OCI-LY7 (cell line): ENCODE measurements at regions not wholly inside any gene's neighbourhood (a gene's known extent, or its start where the extent isn't known, plus 50 kb on each side); places are given as distances from the start of the nearest gene placed in this dataset.

Experiments
- BruUV-seq: library from RNA; stranded (reverse); fragments of 400-500 nt; replicated peaks from 2 replicates; lab custom pipeline; 2021; lab: Mats Ljungman, UMichigan
- CTCF ChIA-PET: fragments of 300-600 bp; sonication (Branson Sonifier 250); formaldehyde crosslinking; loops from one replicate; lab custom pipeline; 2022; ENCODE audit warnings: antibody characterized with exemption; ENCODE audit not compliant: unreplicated experiment; lab: Charles Lee
- POLR2A ChIA-PET: fragments of 300-600 bp; sonication (Branson Sonifier 250); formaldehyde crosslinking; loops from one replicate; lab custom pipeline; 2022; ENCODE audit warnings: antibody characterized with exemption; lab: Charles Lee
- DNase-seq: peaks from one replicate; pipeline ENCODE4 v3.0.0-alpha.2; 2015; ENCODE audit warnings: low spot score
- H2AFZ ChIP-seq: fragments of 200-600 bp; sonication (generic), shearing (Covaris generic); 2 replicates; pipeline ENCODE4 v1.6.1; 2014; ENCODE audit warnings: mild to moderate bottlenecking, antibody characterized with exemption, low read length, moderate library complexity
- H3K27ac ChIP-seq: fragments of 200-600 bp; sonication (generic); 2 replicates; pipeline ENCODE4 v1.5.1; 2014; ENCODE audit warnings: mixed run types, low read depth, mild to moderate bottlenecking, moderate library complexity, low read length, inconsistent platforms; ENCODE audit not compliant: poor library complexity, severe bottlenecking
- H3K36me3 ChIP-seq: fragments of 200-600 bp; sonication (generic); 2 replicates; pipeline ENCODE4 v1.6.1; 2014; ENCODE audit warnings: mild to moderate bottlenecking, antibody characterized with exemption, low read length, moderate library complexity, mixed read lengths; ENCODE audit not compliant: insufficient read depth
- H3K4me1 ChIP-seq: fragments of 200-600 bp; sonication (generic); 2 replicates; pipeline ENCODE4 v1.5.1; 2014; ENCODE audit warnings: mild to moderate bottlenecking, low read length; ENCODE audit not compliant: insufficient read depth, poor library complexity, severe bottlenecking
- H3K4me2 ChIP-seq: fragments of 200-600 bp; sonication (generic); 2 replicates; pipeline ENCODE4 v1.6.1; 2014; ENCODE audit warnings: mild to moderate bottlenecking, low read length
- H3K4me3 ChIP-seq: fragments of 200-600 bp; sonication (generic); 2 replicates; pipeline ENCODE4 v1.5.1; 2014; ENCODE audit warnings: mild to moderate bottlenecking, low read depth, low read length; ENCODE audit not compliant: poor library complexity, severe bottlenecking
- H3K79me2 ChIP-seq: fragments of 200-600 bp; sonication (generic); 2 replicates; pipeline ENCODE4 v1.6.1; 2016; ENCODE audit warnings: low read depth, mild to moderate bottlenecking, low read length, moderate library complexity, mixed read lengths; ENCODE audit not compliant: insufficient read depth
- H3K9me2 ChIP-seq: fragments of 200-600 bp; sonication (generic); 2 replicates; pipeline ENCODE4 v1.6.1; 2016; ENCODE audit warnings: mild to moderate bottlenecking, low read length, mixed read lengths; ENCODE audit not compliant: insufficient read depth
- H3K9me3 ChIP-seq: fragments of 200-600 bp; sonication (generic); 2 replicates; pipeline ENCODE4 v1.6.1; 2014; ENCODE audit warnings: mild to moderate bottlenecking, mixed run types, low read length, mixed read lengths
- H4K20me1 ChIP-seq: fragments of 200-600 bp; sonication (generic); 2 replicates; pipeline ENCODE4 v1.6.1; 2014; ENCODE audit warnings: mild to moderate bottlenecking, antibody characterized with exemption, low read length, moderate library complexity, mixed read lengths; ENCODE audit not compliant: insufficient read depth
- EZH2phosphoT487 ChIP-seq: fragments of 200-600 bp; sonication (generic); IDR thresholded peaks from 2 replicates; pipeline ENCODE4 v1.6.1; 2018; ENCODE audit warnings: low read depth, borderline replicate concordance, mild to moderate bottlenecking, mixed run types, antibody characterized with exemption, low read length, moderate library complexity, mixed read lengths
- intact Hi-C: fragments of 100-400 bp; cut with micrococcal nuclease; formaldehyde crosslinking; loops from one replicate; pipeline ENCODE4 v1.10.0; 2022; ENCODE audit not compliant: unreplicated experiment
- TF ChIP-seq, protein P1 (sequence below): fragments of 200-600 bp; sonication (generic); conservative IDR thresholded peaks from 2 replicates; pipeline ENCODE4 v1.5.1; 2014; ENCODE audit warnings: mild to moderate bottlenecking, antibody characterized with exemption, low read length, moderate library complexity, mixed read lengths

GRCh38 chr12:94733727-94734126, 83.4 kb upstream of the TMCC3 start:
- Histone ChIP-seq H4K20me1 (no peaks in the 10 kb centered on the region), H3K4me1 (peaks cover 12% of the 10 kb centered on the region), H3K4me2 (no peak overlapping the region), H3K9me2 (no peaks in the 10 kb centered on the region), H3K4me3 (no peak overlapping the region), H3K79me2 (no peaks in the 10 kb centered on the region), H3K36me3 (no peaks in the 10 kb centered on the region), H2AFZ (no peak overlapping the region), H3K27ac (no peak overlapping the region), H3K9me3 (no peaks in the 10 kb centered on the region)
- intact Hi-C loops, result no loop called here
- DNase-seq, result no peak
- POLR2A ChIA-PET, result interaction anchor here (0.6 to 1.1 kb wide), 3 partner anchors 168 to 1709 kb away, joined by 3 to 4 read pairs (median 3); no protein-coding TSS in a partner anchor
- TF ChIP-seq EZH2phosphoT487, result no peak
- TF ChIP-seq, protein P1, sequence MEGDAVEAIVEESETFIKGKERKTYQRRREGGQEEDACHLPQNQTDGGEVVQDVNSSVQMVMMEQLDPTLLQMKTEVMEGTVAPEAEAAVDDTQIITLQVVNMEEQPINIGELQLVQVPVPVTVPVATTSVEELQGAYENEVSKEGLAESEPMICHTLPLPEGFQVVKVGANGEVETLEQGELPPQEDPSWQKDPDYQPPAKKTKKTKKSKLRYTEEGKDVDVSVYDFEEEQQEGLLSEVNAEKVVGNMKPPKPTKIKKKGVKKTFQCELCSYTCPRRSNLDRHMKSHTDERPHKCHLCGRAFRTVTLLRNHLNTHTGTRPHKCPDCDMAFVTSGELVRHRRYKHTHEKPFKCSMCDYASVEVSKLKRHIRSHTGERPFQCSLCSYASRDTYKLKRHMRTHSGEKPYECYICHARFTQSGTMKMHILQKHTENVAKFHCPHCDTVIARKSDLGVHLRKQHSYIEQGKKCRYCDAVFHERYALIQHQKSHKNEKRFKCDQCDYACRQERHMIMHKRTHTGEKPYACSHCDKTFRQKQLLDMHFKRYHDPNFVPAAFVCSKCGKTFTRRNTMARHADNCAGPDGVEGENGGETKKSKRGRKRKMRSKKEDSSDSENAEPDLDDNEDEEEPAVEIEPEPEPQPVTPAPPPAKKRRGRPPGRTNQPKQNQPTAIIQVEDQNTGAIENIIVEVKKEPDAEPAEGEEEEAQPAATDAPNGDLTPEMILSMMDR, result no peak
- CTCF ChIA-PET, result no interaction called here
- no TSS peak for BruUV-seq

DNA sequence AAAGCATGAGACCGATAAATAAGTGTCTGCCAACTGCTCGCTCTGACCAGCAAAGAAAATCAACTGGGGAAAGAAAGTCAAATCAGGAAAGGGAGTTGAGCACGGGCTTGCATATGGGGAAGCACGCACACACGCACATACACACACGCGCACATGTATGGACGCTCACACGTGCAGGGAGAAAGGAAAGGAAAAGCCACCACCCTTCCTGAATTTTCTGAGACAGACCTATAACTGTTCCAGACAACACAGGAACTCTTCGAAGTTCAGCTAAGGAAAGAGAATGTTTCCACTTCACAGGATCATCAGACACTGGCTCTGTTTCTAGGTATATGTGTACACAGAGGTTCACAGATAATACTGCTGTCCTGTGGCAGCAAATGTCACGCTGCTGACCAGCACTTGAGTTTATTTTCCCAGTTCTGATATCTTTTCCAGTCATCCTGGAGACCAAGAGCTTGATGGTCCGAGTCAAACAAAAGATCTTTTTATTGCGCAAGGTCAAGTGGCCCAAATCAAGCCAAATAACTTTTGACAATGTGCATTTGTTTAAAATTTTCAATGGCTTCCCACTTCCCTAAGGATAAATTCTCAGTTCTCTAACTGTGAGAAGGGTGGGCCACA, 82.1 kb upstream of the TMCC3 start:
- H3K4me1 ChIP-seq, result peaks cover 14% of the 10 kb centered on the region
- H3K9me3 ChIP-seq, result no peaks in the 10 kb centered on the region
- H3K79me2 ChIP-seq, result no peaks in the 10 kb centered on the region
- no peak overlapping the region for H2AFZ ChIP-seq
- TF ChIP-seq, protein P1, result no peak
- TF ChIP-seq EZH2phosphoT487, result no peak
- CTCF ChIA-PET, result interaction anchor here (0.6 kb wide), 2 partner anchors 89 to 134 kb away, joined by 3 to 4 read pairs; no protein-coding TSS in a partner anchor
- H3K9me2 ChIP-seq, result no peaks in the 10 kb centered on the region
- H3K4me2 ChIP-seq, result no peak overlapping the region
- no peaks in the 10 kb centered on the region for H3K36me3 ChIP-seq
- no TSS peak for BruUV-seq
- POLR2A ChIA-PET, result interaction anchor here (0.6 to 2.1 kb wide), 4 partner anchors 11 to 230 kb away, joined by 3 to 10 read pairs (median 3); no protein-coding TSS in a partner anchor
- intact Hi-C loops, result no loop called here
- DNase-seq, result no peak
- no peak overlapping the region for H3K27ac ChIP-seq
- no peak overlapping the region for H3K4me3 ChIP-seq
- no peaks in the 10 kb centered on the region for H4K20me1 ChIP-seq
